ENCODE measurements at regions not wholly inside any gene's neighbourhood (a gene's known extent, or its start where the extent isn't known, plus 50 kb on each side); places are given as distances from the start of the nearest gene placed in this dataset.
"Not testable (repeated sequence)": the region's sequence is repeated elsewhere in the genome, so short reads cannot be mapped to it uniquely, and the experiment has no call there.

- no peak for TF ChIP-seq ZFX (IDR thresholded peaks at IDR 0.05; ENCODE audit: borderline replicate concordance)
- no peak for TF ChIP-seq CTCF (IDR thresholded peaks at IDR 0.05)
- H3K27ac ChIP-seq: no peak overlapping the region
These were observed 376.6 kb upstream of the SEMA6A start for GRCh38 chr5:116951219-116951618.

- no peak overlapping the region for H3K27ac ChIP-seq
- peak; percentile 98 for TF ChIP-seq CTCF (IDR thresholded peaks at IDR 0.05)
- TF ChIP-seq ZFX (IDR thresholded peaks at IDR 0.05; ENCODE audit: borderline replicate concordance): no peak
These were observed 373.3 kb upstream of the SEMA6A start for GRCh38 chr5:116947691-116948528.

- not testable (repeated sequence) for H3K27ac ChIP-seq
These were observed 371.2 kb upstream of the SEMA6A start for GRCh38 chr5:116945613-116946382.

- no peak overlapping the region for H3K27ac ChIP-seq
These were observed 369.6 kb upstream of the SEMA6A start for GRCh38 chr5:116944183-116944582.

GRCh38 chr5:116942622-116943021, 368.0 kb upstream of the SEMA6A start:
- H3K27ac ChIP-seq: no peak overlapping the region
- TF ChIP-seq CTCF (IDR thresholded peaks at IDR 0.05) (no peak), ZFX (IDR thresholded peaks at IDR 0.05; ENCODE audit: borderline replicate concordance) (no peak)

More at GRCh38 chr5:116944183-116944582, 369.6 kb upstream of the SEMA6A start:
- TF ChIP-seq CTCF (IDR thresholded peaks at IDR 0.05) (no peak), ZFX (IDR thresholded peaks at IDR 0.05; ENCODE audit: borderline replicate concordance) (no peak)

GRCh38 chr5:116939641-116940040, 365.0 kb upstream of the SEMA6A start:
- no peak overlapping the region for H3K27ac ChIP-seq
- TF ChIP-seq ZFX (IDR thresholded peaks at IDR 0.05; ENCODE audit: borderline replicate concordance) (no peak), CTCF (IDR thresholded peaks at IDR 0.05) (no peak)

- no peak overlapping the region for H3K27ac ChIP-seq
- TF ChIP-seq ZFX (IDR thresholded peaks at IDR 0.05; ENCODE audit: borderline replicate concordance) (no peak), CTCF (IDR thresholded peaks at IDR 0.05) (no peak)
These were observed 363.9 kb upstream of the SEMA6A start for GRCh38 chr5:116938488-116938887.

Measured in 22Rv1 (cell line).